ENCODE measurements at regions not wholly inside any gene's neighbourhood (a gene's known extent, or its start where the extent isn't known, plus 50 kb on each side); places are given as distances from the start of the nearest gene placed in this dataset.

- TF ChIP-seq CTCF (IDR thresholded peaks at IDR 0.05) (no peak), SIN3A (IDR thresholded peaks at IDR 0.05; ENCODE audit: borderline replicate concordance, insufficient read depth, low read depth, low read length) (no peak), TCF7L2 (IDR thresholded peaks at IDR 0.05; ENCODE audit: low read depth, low read length) (no peak), REST (IDR thresholded peaks at IDR 0.05; ENCODE audit: insufficient read depth in 1 of 2, low read depth in 2 of 2, low read length in 1 of 2) (no peak)
Measured at GRCh38 chr2:168353251-168353650, 102.8 kb upstream of the CERS6 start.

All from Panc1 (cell line).